ENCODE measurements at regions not wholly inside any gene's neighbourhood (a gene's known extent, or its start where the extent isn't known, plus 50 kb on each side); places are given as distances from the start of the nearest gene placed in this dataset.

DNA sequence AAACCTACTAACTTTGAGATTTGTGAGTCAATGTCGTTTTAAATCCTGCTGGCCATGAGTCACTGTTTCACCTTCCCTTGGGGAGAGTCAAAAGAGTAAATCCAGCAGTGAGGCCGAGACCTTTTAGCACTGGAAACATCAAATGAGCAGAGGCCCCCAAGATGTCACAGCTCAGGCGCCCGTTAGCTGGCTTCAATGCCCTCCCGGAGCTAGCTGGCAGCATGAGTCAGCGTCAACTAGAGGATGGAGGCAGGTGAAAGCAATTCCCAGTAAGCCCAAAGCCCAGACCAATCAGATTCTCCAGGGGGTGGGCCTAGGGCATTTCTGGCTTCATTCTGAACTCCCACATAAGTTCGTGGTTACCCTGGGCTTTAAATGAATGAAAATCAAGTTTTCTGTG lies 170.9 kb downstream of the CLCN4 start:
- H3K27ac ChIP-seq, result no peak overlapping the region
- no peak overlapping the region for H3K4me3 ChIP-seq (ENCODE audit: low read depth, low read length)
- no peaks in the 10 kb centered on the region for H3K27me3 ChIP-seq (replicated peaks)
- H3K36me3 ChIP-seq (replicated peaks), result no peaks in the 10 kb centered on the region
- in situ Hi-C loops (cut with HindIII; ENCODE audit: low pct_ligation_motif_present, low sequenced_read_pairs), result no loop called here
- DNase-seq, result peak; percentile 6
- TF ChIP-seq, protein P1, sequence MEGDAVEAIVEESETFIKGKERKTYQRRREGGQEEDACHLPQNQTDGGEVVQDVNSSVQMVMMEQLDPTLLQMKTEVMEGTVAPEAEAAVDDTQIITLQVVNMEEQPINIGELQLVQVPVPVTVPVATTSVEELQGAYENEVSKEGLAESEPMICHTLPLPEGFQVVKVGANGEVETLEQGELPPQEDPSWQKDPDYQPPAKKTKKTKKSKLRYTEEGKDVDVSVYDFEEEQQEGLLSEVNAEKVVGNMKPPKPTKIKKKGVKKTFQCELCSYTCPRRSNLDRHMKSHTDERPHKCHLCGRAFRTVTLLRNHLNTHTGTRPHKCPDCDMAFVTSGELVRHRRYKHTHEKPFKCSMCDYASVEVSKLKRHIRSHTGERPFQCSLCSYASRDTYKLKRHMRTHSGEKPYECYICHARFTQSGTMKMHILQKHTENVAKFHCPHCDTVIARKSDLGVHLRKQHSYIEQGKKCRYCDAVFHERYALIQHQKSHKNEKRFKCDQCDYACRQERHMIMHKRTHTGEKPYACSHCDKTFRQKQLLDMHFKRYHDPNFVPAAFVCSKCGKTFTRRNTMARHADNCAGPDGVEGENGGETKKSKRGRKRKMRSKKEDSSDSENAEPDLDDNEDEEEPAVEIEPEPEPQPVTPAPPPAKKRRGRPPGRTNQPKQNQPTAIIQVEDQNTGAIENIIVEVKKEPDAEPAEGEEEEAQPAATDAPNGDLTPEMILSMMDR (IDR thresholded peaks at IDR 0.05; ENCODE audit: low read depth, low read length, missing control alignments), result no peak

DNA sequence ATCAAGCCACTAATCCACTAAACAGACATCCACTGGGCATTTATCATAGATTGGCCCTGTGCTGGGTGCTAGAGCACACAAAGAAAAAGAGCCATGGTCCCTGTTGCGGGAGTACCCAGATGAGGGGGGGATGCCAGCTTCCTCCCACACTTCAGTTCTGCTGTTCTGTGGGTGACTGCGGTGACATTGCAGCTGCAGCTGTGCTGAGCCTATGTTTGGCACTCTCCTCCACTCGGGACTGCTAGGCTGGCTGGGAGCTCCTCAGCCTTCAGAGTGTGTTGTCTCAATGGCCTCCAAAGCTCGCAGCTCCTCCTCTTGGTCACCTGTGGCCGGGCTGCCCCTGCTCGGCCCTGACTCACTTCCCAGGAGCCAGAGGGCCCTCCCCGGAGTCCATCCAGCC lies 173.2 kb downstream of the CLCN4 start:
- no peak for DNase-seq
- TF ChIP-seq, protein P1 (IDR thresholded peaks at IDR 0.05; ENCODE audit: low read depth, low read length, missing control alignments), result no peak
- H3K27ac ChIP-seq, result no peak overlapping the region
- no peaks in the 10 kb centered on the region for H3K27me3 ChIP-seq (replicated peaks)
- H3K36me3 ChIP-seq (replicated peaks), result no peaks in the 10 kb centered on the region
- in situ Hi-C loops (cut with HindIII; ENCODE audit: low pct_ligation_motif_present, low sequenced_read_pairs), result no loop called here
- H3K4me3 ChIP-seq (ENCODE audit: low read depth, low read length), result no peak overlapping the region

DNA sequence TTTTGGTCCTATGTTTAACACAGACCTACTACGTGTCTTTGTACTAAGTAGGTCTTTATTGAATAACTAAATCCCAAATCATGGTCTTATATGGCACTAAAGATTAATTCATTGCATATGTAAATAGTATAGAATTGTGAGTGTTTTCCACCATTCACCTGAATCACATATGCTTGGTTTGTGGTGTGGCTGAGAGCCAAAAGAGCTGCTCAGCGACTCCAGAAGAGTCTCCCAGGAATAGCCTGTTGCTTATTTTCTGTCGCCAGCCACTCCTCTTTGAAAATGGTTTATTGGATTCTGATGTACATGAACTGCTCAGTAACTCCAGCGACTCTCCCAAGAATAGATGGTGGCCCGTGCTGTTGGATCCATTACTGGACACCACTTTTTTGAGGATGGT lies 184.5 kb downstream of the CLCN4 start:
- no peaks in the 10 kb centered on the region for H3K27me3 ChIP-seq (replicated peaks)
- H3K4me3 ChIP-seq (ENCODE audit: low read depth, low read length), result no peak overlapping the region
- H3K36me3 ChIP-seq (replicated peaks), result no peaks in the 10 kb centered on the region
- in situ Hi-C loops (cut with HindIII; ENCODE audit: low pct_ligation_motif_present, low sequenced_read_pairs), result no loop called here
- no peak for DNase-seq
- H3K27ac ChIP-seq, result no peak overlapping the region
- TF ChIP-seq, protein P1 (IDR thresholded peaks at IDR 0.05; ENCODE audit: low read depth, low read length, missing control alignments), result no peak

DNA sequence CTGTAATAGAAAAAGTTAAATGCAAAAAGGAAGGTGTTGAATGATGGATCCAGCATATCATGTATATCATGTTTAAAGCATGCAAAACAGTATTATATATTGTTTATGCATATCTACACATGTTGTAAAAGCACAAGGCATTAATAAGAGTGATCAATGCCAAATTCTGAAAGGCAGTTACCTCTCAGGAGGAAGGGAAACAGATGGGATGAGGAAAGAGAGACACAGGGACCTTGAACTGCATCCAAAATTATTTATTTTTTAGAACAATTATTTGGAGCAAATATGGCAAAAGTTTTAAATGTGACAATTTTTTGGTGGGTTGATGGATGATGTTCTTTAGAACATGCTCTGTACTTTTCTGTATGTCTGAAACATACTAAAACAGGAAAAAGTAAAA lies 193.4 kb downstream of the CLCN4 start:
- no peak for DNase-seq
- Histone ChIP-seq H3K27me3 (replicated peaks) (no peaks in the 10 kb centered on the region), H3K4me3 (ENCODE audit: low read depth, low read length) (no peak overlapping the region), H3K27ac (no peak overlapping the region), H3K36me3 (replicated peaks) (no peaks in the 10 kb centered on the region)
- TF ChIP-seq, protein P1 (IDR thresholded peaks at IDR 0.05; ENCODE audit: low read depth, low read length, missing control alignments), result no peak
- in situ Hi-C loops (cut with HindIII; ENCODE audit: low pct_ligation_motif_present, low sequenced_read_pairs), result no loop called here

DNA sequence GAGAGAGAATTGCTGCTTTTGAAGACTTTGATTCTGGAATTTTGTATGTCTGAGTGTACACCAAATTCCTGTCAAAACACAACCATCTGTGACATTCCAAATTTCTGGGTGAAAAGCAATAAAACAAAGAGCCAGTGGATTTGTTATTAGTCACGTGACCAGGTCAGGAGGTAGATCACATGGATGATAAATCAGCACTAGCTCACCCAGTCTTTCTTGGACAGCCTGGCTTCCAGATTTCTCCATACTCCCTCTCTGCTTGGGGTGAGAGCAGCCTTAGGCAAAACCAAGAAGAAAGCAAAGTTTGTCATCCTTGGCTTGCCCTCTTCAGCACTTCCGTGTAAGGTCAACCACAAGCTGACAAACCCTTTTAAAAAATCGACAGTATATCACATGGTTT lies 194.2 kb downstream of the CLCN4 start:
- no peak overlapping the region for H3K4me3 ChIP-seq (ENCODE audit: low read depth, low read length)
- no peak overlapping the region for H3K27ac ChIP-seq
- DNase-seq, result peak; percentile 22
- no peaks in the 10 kb centered on the region for H3K27me3 ChIP-seq (replicated peaks)
- TF ChIP-seq, protein P1 (IDR thresholded peaks at IDR 0.05; ENCODE audit: low read depth, low read length, missing control alignments), result no peak
- in situ Hi-C loops (cut with HindIII; ENCODE audit: low pct_ligation_motif_present, low sequenced_read_pairs), result no loop called here
- H3K36me3 ChIP-seq (replicated peaks), result no peaks in the 10 kb centered on the region

DNA sequence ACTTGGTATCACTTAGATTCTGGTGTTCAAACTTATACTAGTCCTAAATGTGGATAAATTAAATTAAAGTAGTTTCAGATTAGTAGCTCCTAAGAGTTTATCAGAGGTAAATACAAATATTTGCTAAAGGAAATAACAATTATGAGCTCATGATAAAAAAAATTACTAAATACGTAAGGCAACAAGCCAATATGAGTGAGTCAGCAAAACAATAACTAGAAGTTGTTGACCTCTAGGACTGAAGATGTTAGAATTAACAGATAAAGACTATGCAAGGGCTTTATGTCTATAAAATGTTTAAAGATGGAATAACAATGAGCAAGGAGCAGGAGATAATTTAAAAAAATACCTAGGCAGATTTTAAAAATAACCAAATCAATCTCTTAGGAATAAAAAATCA lies 195.8 kb downstream of the CLCN4 start:
- DNase-seq, result no peak
- Histone ChIP-seq H3K27me3 (replicated peaks) (no peaks in the 10 kb centered on the region), H3K27ac (no peak overlapping the region), H3K36me3 (replicated peaks) (no peaks in the 10 kb centered on the region), H3K4me3 (ENCODE audit: low read depth, low read length) (no peak overlapping the region)
- TF ChIP-seq, protein P1 (IDR thresholded peaks at IDR 0.05; ENCODE audit: low read depth, low read length, missing control alignments), result no peak
- in situ Hi-C loops (cut with HindIII; ENCODE audit: low pct_ligation_motif_present, low sequenced_read_pairs), result no loop called here
